ENCODE measurements at regions not wholly inside any gene's neighbourhood (a gene's known extent, or its start where the extent isn't known, plus 50 kb on each side); places are given as distances from the start of the nearest gene placed in this dataset.

DNA sequence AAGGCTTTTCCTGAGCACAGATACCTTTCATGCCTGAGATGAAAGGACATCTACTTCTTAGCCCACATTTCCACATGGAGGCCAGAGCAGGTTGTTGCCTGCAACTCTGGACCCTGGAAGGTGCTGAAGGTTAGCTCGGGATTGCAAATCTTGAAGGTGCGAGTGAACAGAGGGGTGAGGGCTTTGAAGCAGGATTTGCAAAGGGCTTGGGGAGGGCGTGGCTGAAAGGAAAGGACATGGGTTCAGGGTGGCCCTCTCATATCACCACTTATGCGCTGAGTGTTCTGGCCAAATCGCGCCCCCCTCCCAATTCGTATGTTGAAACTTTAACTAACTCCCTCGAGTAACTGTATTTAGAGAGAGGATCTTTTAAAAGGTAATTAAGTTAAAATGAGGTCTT, 501.6 kb downstream of the MIAT start:
- Histone ChIP-seq H3K9me3 (ENCODE audit: control insufficient read depth in 2 of 2, low read length in 2 of 2) (no peaks in the 10 kb centered on the region), H3K36me3 (ENCODE audit: control insufficient read depth in 2 of 2, insufficient read depth in 2 of 2, low read length in 2 of 2) (no peaks in the 10 kb centered on the region), H3K27me3 (ENCODE audit: control insufficient read depth in 1 of 2, insufficient read depth in 2 of 2, low read length in 2 of 2) (peaks cover 0 to 2% of the 10 kb centered on the region in 2 donors), H3K27ac (ENCODE audit: low read length) (no peak overlapping the region), H3K9ac (ENCODE audit: low read length in 2 of 2) (no peak overlapping the region), H3K4me3 (ENCODE audit: low read length in 2 of 2) (no peak overlapping the region), H3K4me1 (ENCODE audit: control insufficient read depth, insufficient read depth, low read length) (no peaks in the 10 kb centered on the region)

DNA sequence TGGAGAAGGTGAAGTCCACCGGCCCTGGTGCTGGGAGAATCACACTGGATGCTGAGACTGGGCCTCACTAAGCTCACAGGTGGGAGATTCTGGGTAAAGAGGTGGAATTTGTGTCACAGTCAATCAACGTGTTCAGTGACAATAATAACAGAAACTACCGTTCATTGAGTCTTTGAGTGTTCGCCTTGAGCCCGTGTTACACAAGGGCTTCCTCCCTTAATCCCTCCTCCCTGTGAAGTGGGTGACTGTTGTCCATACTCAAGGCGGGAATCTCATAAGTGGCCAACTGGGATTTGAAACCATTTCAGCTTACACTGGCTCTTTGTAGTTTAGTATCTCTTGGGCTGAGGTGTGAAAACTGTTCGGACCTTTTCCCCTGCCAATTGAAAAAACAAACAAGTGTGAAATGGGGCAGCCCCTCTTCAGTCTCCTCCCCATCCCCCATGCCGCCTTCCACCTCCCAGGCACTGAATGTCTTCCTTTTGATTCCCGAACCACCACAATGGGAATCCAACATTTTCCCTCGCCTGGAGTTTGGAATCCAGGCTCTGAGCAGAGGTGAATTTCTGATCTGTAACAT, 502.4 kb downstream of the MIAT start:
- H3K4me3 ChIP-seq (ENCODE audit: low read length in 2 of 2), result no peak overlapping the region

DNA sequence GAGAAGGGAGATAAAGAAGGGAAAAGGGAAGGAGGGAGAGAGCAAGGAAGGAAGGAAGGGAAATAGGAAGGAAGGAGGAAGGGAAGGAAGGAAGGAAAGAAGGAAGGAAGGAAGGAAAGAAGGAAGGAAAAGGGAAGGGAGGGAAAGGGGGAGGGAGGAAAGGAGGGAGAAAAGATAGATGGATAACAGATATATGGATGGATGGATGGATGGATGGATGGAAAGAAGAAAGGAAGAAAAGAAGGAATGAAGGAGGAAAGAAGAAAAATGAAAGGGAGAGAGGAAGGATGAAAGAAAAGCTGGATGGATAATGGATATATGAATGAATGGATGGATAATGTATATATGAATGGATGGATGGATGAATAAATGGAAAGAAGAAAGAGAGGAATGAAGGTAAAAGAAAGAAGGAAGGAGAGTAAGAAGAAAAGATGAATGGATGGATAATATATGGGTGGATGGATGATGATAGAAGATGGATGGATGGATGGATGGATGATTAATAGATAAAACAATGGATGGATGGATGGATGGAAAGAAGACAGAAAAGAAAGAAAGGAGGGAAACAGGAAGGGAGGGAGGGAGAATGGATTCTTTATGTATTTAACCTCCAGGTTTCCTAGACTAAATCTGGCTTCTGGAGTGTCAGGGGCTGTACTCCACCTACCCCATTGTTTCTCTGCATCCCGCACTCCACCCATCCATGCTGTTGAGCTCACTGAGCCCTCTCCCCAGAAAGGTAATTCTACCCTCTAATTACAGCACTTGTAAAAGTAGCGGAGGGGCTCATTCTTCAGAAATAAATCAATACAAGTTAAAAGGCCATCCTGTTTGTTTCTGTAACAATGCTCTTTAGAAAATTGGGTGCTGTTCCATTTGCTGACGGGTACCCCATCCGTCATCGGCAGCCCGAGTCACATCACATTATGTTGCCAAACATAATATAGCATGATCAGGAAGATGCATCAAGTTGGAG, 506.1 kb downstream of the MIAT start:
- Histone ChIP-seq H3K9ac (ENCODE audit: low read length in 2 of 2) (no peak overlapping the region), H3K4me1 (ENCODE audit: control insufficient read depth, insufficient read depth, low read length) (no peaks in the 10 kb centered on the region), H3K9me3 (ENCODE audit: control insufficient read depth in 2 of 2, low read length in 2 of 2) (no peaks in the 10 kb centered on the region), H3K4me3 (ENCODE audit: low read length in 2 of 2) (no peak overlapping the region), H3K36me3 (ENCODE audit: control insufficient read depth in 2 of 2, insufficient read depth in 2 of 2, low read length in 2 of 2) (no peaks in the 10 kb centered on the region), H3K27ac (ENCODE audit: low read length) (no peak overlapping the region), H3K27me3 (ENCODE audit: control insufficient read depth in 1 of 2, insufficient read depth in 2 of 2, low read length in 2 of 2) (peaks cover 0 to 2% of the 10 kb centered on the region in 2 donors)

More for the DNA sequence above, 502.4 kb downstream of the MIAT start:
- no peaks in the 10 kb centered on the region for H3K4me1 ChIP-seq (ENCODE audit: control insufficient read depth, insufficient read depth, low read length)
- no peaks in the 10 kb centered on the region for H3K9me3 ChIP-seq (ENCODE audit: control insufficient read depth in 2 of 2, low read length in 2 of 2)
- no peaks in the 10 kb centered on the region for H3K36me3 ChIP-seq (ENCODE audit: control insufficient read depth in 2 of 2, insufficient read depth in 2 of 2, low read length in 2 of 2)
- no peak overlapping the region for H3K27ac ChIP-seq (ENCODE audit: low read length)
- H3K9ac ChIP-seq (ENCODE audit: low read length in 2 of 2), result no peak overlapping the region
- H3K27me3 ChIP-seq (ENCODE audit: control insufficient read depth in 1 of 2, insufficient read depth in 2 of 2, low read length in 2 of 2), result peaks cover 0 to 2% of the 10 kb centered on the region in 2 donors

DNA sequence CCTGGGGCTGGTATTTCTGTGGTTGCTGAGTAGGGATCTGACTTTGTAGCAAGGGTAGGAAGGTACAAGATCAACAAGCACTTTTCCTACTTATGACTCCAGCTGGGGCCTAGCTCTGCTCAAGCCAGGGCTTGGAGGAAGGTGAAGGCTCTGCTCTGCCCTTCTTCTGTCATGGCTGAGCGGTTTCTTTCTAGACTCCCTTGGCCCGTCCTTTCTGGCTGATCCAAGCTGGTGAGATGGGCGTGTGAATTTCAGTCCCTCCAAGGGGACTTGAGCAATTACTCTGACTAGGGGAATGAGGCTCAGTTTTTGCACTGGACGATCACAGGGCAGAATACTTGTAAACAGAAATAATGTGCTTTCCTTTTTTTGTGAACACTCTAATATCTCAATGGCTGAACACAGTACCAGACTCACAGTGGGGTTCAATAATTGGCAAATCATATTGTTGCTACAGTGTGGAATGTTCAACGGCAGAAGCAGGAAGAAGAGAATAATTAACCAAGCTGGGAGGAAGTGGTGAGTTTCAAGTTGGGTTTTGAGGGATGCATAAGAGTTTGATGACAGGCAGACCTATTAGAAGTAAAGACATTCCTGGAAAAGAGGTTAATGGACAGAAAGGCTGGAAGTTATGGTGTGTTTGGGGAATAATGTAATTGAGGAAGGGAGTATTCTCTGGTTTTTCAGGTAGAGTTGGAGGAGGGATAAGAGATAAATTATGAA, 507.6 kb downstream of the MIAT start:
- H3K27me3 ChIP-seq (ENCODE audit: control insufficient read depth in 1 of 2, insufficient read depth in 2 of 2, low read length in 2 of 2), result peaks cover 0 to 2% of the 10 kb centered on the region in 2 donors
- no peak overlapping the region for H3K4me3 ChIP-seq (ENCODE audit: low read length in 2 of 2)
- H3K4me1 ChIP-seq (ENCODE audit: control insufficient read depth, insufficient read depth, low read length), result no peaks in the 10 kb centered on the region
- no peak overlapping the region for H3K27ac ChIP-seq (ENCODE audit: low read length)
- H3K36me3 ChIP-seq (ENCODE audit: control insufficient read depth in 2 of 2, insufficient read depth in 2 of 2, low read length in 2 of 2), result no peaks in the 10 kb centered on the region
- H3K9me3 ChIP-seq (ENCODE audit: control insufficient read depth in 2 of 2, low read length in 2 of 2), result no peaks in the 10 kb centered on the region
- no peak overlapping the region for H3K9ac ChIP-seq (ENCODE audit: low read length in 2 of 2)

DNA sequence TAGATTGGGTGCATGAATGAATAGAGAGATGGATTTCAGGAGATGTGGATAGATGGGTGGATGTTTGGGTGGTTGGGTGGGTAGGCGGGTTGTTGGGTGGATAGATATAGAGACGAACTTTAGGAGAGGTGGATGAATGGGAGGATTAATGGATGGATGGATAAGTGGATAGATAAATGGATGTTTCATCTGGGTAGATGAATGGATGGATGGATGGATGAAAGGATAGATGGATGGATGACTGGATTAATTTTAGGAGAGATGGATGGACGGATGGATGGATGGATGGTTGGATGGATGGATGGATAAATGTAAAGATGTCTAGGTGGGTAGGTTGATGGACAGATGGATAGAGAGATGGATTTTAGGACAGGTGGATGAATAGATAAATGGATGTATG, 511.3 kb downstream of the MIAT start:
- Histone ChIP-seq H3K9me3 (ENCODE audit: control insufficient read depth in 2 of 2, low read length in 2 of 2) (no peaks in the 10 kb centered on the region), H3K9ac (ENCODE audit: low read length in 2 of 2) (no peak overlapping the region), H3K36me3 (ENCODE audit: control insufficient read depth in 2 of 2, insufficient read depth in 2 of 2, low read length in 2 of 2) (no peaks in the 10 kb centered on the region), H3K4me1 (ENCODE audit: control insufficient read depth, insufficient read depth, low read length) (peaks cover 11% of the 10 kb centered on the region), H3K4me3 (ENCODE audit: low read length in 2 of 2) (no peak overlapping the region), H3K27ac (ENCODE audit: low read length) (no peak overlapping the region), H3K27me3 (ENCODE audit: control insufficient read depth in 1 of 2, insufficient read depth in 2 of 2, low read length in 2 of 2) (no peaks in the 10 kb centered on the region)

DNA sequence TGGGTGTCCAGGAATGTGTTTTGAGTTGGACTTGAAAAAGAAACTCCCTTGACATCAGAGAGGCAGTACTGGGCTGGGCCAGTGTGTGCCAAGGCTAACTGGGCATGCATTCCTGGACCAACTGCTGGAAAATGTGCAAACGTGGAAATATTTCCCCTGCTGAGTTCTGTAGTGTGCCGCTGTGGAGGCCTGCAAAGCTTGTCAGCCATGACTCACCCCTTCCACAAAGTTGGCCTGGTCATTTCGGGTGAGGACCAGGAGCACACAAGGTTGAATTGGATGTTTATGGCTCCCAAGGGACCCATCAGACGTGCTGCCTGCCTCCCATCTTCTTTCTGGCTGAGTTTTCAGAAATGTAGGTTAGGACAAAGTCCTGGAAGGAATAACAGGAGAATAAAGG, 513.1 kb downstream of the MIAT start:
- H3K27ac ChIP-seq (ENCODE audit: low read length), result no peak overlapping the region

DNA sequence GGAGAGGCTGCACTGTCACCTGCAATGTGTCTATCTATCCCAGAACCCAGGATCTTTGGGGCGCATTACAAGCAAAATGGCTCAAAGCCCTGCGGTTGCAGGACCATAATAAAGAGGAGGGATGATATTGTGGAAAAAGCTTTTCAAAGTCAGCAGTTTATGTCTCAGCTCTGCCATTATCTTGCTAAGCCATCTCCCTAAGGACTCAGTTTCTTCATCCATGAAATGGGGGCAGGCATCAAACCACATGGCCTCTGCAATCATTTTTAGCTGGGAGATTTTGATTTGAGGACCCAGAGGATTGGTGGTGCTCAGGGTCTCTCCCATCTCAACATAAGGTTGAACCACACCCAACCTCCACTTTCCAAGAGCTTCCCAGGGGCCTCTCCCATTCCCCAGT, 513.8 kb downstream of the MIAT start:
- Histone ChIP-seq H3K9me3 (ENCODE audit: control insufficient read depth in 2 of 2, low read length in 2 of 2) (no peaks in the 10 kb centered on the region), H3K36me3 (ENCODE audit: control insufficient read depth in 2 of 2, insufficient read depth in 2 of 2, low read length in 2 of 2) (no peaks in the 10 kb centered on the region), H3K27me3 (ENCODE audit: control insufficient read depth in 1 of 2, insufficient read depth in 2 of 2, low read length in 2 of 2) (peaks cover 0 to 6% of the 10 kb centered on the region in 2 donors), H3K4me1 (ENCODE audit: control insufficient read depth, insufficient read depth, low read length) (peaks cover 11% of the 10 kb centered on the region), H3K4me3 (ENCODE audit: low read length in 2 of 2) (no peak overlapping the region), H3K9ac (ENCODE audit: low read length in 2 of 2) (no peak overlapping the region), H3K27ac (ENCODE audit: low read length) (no peak overlapping the region)

More for the DNA sequence above, 513.1 kb downstream of the MIAT start:
- Histone ChIP-seq H3K4me3 (ENCODE audit: low read length in 2 of 2) (no peak overlapping the region), H3K4me1 (ENCODE audit: control insufficient read depth, insufficient read depth, low read length) (peaks cover 11% of the 10 kb centered on the region), H3K9ac (ENCODE audit: low read length in 2 of 2) (no peak overlapping the region), H3K9me3 (ENCODE audit: control insufficient read depth in 2 of 2, low read length in 2 of 2) (no peaks in the 10 kb centered on the region), H3K36me3 (ENCODE audit: control insufficient read depth in 2 of 2, insufficient read depth in 2 of 2, low read length in 2 of 2) (no peaks in the 10 kb centered on the region), H3K27me3 (ENCODE audit: control insufficient read depth in 1 of 2, insufficient read depth in 2 of 2, low read length in 2 of 2) (peaks cover 0 to 6% of the 10 kb centered on the region in 2 donors)

DNA sequence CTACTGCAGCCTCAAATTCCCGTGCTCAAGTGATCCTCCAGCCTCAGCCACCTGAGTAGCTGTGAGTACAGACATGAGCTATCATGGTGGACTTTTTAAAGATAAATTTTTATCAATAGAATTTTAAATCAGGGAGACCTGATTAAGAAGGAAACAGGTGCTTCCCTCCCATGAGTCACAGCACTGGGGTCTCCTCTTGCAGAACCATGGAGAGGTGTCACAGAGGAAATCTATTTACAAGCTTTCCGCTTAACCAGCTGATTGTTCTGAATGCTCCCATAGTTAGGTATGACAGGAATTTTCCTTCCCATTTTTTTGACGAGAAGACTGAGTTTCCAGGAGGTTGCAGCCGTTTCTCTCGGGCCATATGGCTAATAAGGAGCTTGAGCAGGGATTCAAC, 516.1 kb downstream of the MIAT start:
- Histone ChIP-seq H3K27me3 (ENCODE audit: control insufficient read depth in 1 of 2, insufficient read depth in 2 of 2, low read length in 2 of 2) (peaks cover 0 to 6% of the 10 kb centered on the region in 2 donors), H3K4me1 (ENCODE audit: control insufficient read depth, insufficient read depth, low read length) (peaks cover 11% of the 10 kb centered on the region)

DNA sequence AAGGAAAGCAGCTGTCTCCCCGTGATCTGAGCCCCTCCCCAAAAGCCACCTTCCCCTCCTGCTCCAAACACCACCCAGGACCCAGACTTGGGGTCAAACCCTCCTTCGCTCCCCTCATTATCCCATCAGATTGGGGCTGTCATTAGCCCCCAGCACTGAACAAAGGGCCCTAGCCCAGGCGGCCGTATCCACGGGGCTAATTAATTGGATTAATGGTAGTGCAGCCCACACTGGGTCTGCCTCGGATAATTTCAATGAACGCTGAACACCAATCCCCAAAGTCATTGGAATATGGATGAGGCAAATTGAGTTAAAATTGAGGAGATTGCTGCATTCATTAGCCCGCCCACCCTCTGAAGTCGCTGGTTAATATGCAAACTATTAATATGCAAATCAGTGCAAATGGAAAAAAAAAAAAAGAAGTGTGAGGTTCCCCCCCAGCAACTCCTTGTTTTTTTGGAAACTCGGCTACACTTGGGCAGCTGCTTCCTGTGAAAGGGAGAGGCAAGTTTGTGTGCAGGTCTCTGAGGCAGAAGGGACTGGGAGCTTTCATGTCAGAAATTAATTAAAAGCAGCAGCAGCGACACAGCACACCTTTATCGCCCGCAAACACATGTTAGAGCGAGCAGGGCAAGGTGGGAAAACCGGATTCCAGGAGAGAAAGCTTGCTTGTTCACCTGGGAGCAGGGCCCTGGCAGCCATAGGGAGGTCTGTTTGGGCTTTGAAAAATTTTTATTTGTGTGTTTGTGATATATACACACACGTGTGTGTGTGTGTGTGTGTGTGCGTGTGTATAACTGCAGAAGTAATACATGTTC, 517.8 kb downstream of the MIAT start:
- Histone ChIP-seq H3K27me3 (ENCODE audit: control insufficient read depth in 1 of 2, insufficient read depth in 2 of 2, low read length in 2 of 2) (peaks cover 0 to 6% of the 10 kb centered on the region in 2 donors), H3K4me1 (ENCODE audit: control insufficient read depth, insufficient read depth, low read length) (peaks cover 8% of the 10 kb centered on the region), H3K36me3 (ENCODE audit: control insufficient read depth in 2 of 2, insufficient read depth in 2 of 2, low read length in 2 of 2) (no peaks in the 10 kb centered on the region), H3K27ac (ENCODE audit: low read length) (no peak overlapping the region), H3K9ac (ENCODE audit: low read length in 2 of 2) (no peak overlapping the region), H3K9me3 (ENCODE audit: control insufficient read depth in 2 of 2, low read length in 2 of 2) (no peaks in the 10 kb centered on the region), H3K4me3 (ENCODE audit: low read length in 2 of 2) (no peak overlapping the region)

More for the DNA sequence above, 516.1 kb downstream of the MIAT start:
- H3K9ac ChIP-seq (ENCODE audit: low read length in 2 of 2), result no peak overlapping the region
- H3K36me3 ChIP-seq (ENCODE audit: control insufficient read depth in 2 of 2, insufficient read depth in 2 of 2, low read length in 2 of 2), result no peaks in the 10 kb centered on the region
- H3K9me3 ChIP-seq (ENCODE audit: control insufficient read depth in 2 of 2, low read length in 2 of 2), result no peaks in the 10 kb centered on the region
- H3K4me3 ChIP-seq (ENCODE audit: low read length in 2 of 2), result no peak overlapping the region
- no peak overlapping the region for H3K27ac ChIP-seq (ENCODE audit: low read length)

DNA sequence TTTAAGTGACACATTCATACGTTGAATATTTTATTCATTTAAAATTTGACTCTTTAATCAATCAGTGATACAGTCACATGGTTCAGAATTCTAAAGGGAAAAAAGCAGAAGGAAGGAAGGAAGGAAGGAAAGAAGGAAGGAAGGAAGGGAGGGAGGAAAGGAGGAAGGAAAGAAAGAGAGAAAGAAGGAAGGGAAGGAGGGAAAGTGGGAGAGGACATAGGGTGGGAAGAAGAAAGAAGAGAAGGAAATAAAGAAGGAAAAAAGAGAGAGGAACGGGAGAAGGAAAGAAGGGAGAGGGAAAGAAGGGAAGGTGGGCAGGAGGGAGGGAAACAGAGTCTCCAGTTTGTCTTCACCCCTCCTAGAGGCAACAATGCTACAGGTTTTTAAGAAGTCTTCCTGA, 518.6 kb downstream of the MIAT start:
- Histone ChIP-seq H3K4me3 (ENCODE audit: low read length in 2 of 2) (no peak overlapping the region), H3K9ac (ENCODE audit: low read length in 2 of 2) (no peak overlapping the region), H3K4me1 (ENCODE audit: control insufficient read depth, insufficient read depth, low read length) (peaks cover 2% of the 10 kb centered on the region), H3K9me3 (ENCODE audit: control insufficient read depth in 2 of 2, low read length in 2 of 2) (no peaks in the 10 kb centered on the region), H3K27ac (ENCODE audit: low read length) (no peak overlapping the region), H3K36me3 (ENCODE audit: control insufficient read depth in 2 of 2, insufficient read depth in 2 of 2, low read length in 2 of 2) (no peaks in the 10 kb centered on the region), H3K27me3 (ENCODE audit: control insufficient read depth in 1 of 2, insufficient read depth in 2 of 2, low read length in 2 of 2) (peaks cover 0 to 6% of the 10 kb centered on the region in 2 donors)

Data from stomach smooth muscle (tissue), 2 donors.